ENCODE measurements at regions not wholly inside any gene's neighbourhood (a gene's known extent, or its start where the extent isn't known, plus 50 kb on each side); places are given as distances from the start of the nearest gene placed in this dataset.

- no peak for TF ChIP-seq CTCF (IDR thresholded peaks at IDR 0.05)
- no peak for TF ChIP-seq POLR2A (IDR thresholded peaks at IDR 0.05)
These were observed 693.3 kb upstream of the CDH7 start for GRCh38 chr18:65057439-65058083.

Measured in body of pancreas (tissue), 4 donors.